ENCODE measurements at regions not wholly inside any gene's neighbourhood (a gene's known extent, or its start where the extent isn't known, plus 50 kb on each side); places are given as distances from the start of the nearest gene placed in this dataset.

- no peak for DNase-seq
These were observed 82.9 kb upstream of the ARHGAP20 start for GRCh38 chr11:110795112-110795624.

DNA sequence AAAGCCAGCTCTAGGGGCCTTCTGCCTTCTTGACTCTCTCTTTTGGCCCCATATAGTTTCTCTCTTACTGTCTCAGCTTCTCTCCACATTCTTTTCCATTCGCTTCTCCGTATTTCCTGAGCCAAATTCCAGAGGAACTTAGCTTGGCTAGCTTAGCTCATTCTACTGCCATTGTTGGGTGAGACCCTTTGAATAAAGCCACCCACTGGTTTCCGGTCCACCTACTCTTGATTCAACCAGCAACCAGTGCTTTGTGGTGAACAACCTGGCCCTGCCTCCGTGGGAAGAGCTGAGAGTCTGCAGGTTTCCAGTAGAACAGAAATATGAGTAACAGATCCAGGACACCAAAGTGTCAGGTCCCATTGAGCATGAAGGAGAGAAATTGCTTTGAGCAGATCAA is 81.3 kb upstream of the ARHGAP20 start:
- no peak for DNase-seq

GRCh38 chr11:110791621-110792020 is 79.4 kb upstream of the ARHGAP20 start:
- DNase-seq: no peak

DNA sequence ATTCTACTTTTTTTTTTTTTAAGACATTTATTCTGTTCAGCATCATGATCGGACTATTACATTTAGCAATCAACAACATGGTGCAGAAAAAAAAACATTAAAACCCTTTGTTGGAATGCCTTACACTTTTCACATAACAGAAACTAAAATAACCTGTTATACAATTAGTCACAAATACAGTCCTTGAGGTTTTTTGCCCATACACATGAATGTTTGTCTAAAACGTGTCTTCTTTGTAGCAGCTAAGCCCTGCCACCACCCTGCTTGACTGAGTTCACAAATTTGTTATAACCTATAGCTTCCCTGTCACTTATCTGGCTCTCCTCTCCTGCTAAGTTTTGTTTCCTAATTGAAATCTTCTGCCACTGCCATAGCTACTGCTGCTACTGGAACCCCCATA is 75.4 kb upstream of the ARHGAP20 start:
- DNase-seq: no peak

GRCh38 chr11:110786226-110786902 is 74.1 kb upstream of the ARHGAP20 start:
- DNase-seq: no peak

DNA sequence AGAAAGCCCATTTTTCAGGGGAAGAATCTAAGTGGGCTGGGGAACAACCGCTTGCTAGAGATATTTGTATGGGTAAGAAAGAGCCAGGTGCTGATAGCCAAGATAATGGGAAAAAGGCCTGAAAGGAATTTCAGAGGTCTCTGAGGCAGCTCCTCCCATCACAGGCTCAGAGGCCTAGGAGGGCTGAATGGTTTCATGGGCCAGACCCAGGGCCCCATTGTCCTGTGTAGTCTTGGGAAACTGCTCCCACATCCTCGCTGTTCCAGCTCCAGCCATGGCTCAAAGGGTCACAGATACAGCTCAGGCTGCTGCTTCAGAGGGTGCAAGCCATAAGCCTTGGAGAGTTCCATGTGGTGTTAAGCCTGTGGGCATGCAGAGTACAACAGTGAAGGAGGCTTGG is 73.2 kb upstream of the ARHGAP20 start:
- DNase-seq: no peak

DNA sequence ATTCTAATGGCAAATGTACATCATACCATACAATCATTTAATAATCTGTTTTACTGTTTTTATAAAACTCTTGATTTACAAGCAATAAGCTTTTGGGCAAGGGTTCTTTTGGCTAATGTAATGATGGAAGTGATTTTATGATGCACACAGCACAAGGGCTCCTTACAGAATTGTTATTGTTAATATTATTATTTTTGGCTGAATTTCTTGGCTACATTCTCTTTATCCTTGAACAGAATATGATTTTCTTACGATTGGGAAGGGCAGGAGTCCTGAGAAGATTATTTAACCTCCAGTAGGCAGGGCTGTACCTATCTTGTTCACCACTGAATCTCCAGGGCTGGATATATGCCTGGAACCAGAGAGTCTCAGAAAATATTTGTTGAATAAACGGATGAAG is 70.4 kb upstream of the ARHGAP20 start:
- DNase-seq: no peak

DNA sequence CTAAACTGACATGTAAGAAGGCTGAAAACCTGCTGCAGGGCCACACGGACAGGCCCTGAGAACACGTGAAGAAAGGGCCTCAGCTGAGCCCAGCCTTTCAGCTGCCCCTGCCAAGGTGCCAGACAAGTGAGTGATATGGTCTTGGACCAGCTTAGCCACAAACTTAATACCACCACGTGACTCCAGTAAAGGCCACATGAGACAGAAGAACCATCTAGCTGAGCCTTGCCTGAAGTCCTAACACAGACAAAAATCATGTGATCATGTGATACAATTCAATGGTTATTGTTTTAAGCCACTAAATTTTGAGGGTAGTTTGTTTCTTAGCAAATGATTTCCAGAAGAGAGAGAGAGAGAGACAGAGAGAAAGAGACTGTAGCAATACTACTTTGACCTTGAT is 66.9 kb upstream of the ARHGAP20 start:
- DNase-seq: no peak

GRCh38 chr11:110778343-110778742 is 66.1 kb upstream of the ARHGAP20 start:
- DNase-seq: no peak

DNA sequence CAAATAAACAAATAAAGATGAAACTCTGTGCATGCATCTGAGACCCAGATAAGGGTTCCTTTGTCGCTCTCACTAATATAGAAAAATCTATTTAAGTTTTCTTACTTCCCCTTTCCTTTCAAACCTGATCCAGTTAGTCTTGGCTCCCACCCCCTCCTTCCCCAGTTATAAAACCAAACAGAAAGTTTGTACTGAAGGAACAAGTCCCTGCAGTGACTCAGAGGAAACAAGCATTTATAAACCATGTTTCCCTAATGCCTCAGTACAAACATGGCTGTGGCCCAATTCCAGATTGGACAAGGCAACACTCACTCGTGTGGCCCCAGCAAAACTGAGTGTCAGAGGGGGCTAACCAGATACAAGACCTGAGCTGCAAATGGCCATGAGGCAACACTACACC is 65.5 kb upstream of the ARHGAP20 start:
- no peak for DNase-seq

GRCh38 chr11:110776081-110776480 is 63.8 kb upstream of the ARHGAP20 start:
- no peak for DNase-seq

DNA sequence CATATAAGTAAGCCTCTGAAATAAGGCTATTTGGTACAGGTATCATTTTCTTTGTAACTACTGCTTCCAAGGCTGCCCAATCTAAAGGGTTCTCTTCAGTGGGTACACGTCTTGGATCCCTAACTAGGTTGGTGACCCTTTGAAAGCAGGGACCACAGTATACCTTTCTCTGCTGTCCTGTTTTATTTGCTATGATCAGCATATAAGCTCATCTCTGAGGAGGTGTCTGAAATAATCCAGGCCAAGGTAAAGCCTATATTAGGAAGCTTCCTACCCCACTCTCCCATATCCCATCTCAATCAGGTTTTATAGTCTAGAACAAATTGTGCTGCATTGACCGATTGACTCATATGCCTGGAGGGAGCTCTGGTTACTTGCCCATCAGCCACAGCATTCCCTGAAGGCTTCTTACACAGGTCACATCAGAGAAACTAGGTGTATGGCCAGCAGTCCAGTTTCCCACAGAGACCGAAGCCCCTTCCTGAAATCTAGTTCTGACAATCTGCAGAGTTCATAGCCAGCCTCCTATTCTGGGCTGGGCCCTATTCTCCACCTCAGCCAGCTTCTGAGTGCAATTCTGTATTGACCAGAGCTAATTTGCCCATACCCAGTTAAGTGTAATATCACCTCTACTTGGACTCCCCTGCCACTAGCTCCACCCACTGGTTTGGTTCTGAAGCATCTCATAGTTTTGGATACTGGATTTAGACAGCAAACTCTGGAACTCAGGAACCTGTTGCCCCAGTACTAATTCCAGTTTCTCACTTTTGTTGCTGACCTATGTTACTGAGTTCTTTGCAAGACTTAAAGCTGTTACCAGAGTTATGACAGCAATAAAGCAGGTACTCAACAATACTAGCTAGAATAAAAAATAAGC is 62.1 kb upstream of the ARHGAP20 start:
- DNase-seq: no peak

- no peak for DNase-seq
These were observed 61.2 kb upstream of the ARHGAP20 start for GRCh38 chr11:110773442-110773841.

GRCh38 chr11:110772863-110773262 is 60.6 kb upstream of the ARHGAP20 start:
- no peak for DNase-seq

DNA sequence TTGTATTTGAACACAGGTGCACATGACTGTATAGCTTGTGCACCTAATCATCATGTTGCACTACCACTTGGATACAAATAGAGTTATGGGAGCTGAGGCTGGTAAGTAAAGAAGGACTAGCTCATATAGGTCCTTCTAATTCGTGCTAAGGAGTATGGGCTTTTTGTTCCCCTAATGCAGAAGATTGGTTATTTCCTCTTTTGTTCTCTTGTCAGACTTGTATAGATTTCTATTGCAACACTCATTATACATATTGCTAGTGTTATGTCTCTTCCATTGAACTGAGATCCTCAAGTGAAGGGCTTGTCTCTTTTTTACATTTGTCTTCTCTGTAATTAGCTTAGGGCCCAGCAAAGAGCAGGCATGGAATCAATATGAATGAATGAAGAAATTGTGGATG is 54.1 kb upstream of the ARHGAP20 start:
- DNase-seq: no peak

DNA sequence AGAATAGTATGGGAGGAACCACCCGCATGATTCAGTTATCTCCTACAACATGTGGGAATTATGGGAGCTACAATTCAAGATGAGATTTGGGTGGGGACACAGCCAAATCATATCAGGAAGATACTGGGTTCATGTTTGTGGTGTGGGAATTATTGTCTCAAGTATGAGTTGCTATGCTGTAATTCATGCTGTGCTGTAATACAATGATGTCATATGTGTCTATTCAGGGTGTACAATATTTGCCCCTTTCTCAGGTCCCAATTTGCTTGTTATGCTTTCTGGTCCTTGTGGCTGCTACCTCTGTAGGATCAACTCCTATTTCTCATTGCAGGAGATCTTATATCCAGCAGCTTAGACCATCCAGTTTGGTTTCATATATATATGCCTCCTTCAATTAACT is 52.2 kb upstream of the ARHGAP20 start:
- DNase-seq: no peak

DNA sequence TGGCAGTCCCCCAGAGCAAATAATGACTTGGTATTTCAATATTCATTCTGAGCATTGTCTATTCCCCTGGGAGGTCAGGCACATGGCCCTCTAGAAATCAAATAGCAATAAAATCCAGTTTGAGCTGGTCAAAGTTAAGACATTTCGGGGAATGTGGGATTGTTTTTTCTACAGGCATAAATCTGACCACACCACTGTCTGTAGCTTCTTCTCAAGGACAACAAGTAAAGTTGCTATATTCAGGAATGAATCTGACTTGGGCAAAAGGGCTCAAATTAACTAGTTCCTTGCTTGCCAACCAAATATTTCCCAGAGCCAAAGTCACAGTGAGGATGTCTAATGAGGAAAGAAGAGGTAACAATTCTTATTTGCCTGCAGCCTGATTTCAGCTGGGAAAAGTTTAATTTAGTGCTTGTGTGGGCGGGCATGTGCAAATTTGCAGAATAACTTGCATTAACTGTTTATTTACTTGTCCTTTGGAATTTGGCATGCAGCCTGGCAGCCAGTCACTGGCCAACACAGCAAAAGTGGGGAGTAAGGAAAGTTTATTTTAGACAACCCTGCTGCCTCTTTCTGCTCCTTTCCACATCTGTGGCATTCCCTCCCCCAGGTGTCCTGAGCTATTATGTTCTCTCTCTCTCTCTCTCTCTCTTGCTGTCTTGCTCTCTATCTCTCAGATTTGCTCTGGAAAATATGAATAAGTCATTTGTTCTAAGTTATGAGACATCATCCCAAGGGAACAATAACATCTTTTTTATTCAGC is 51.2 kb upstream of the ARHGAP20 start:
- DNase-seq: peak in 10 of 56 donors; percentile 2 to 29 (median 13)

- no peak for DNase-seq
These were observed 50.4 kb upstream of the ARHGAP20 start for GRCh38 chr11:110762590-110762989.

Measured in amygdala (tissue), 56 donors.